Osteoblast (primary cell): ENCODE measurements at regions not wholly inside any gene's neighbourhood (a gene's known extent, or its start where the extent isn't known, plus 50 kb on each side); places are given as distances from the start of the nearest gene placed in this dataset.

Experiments used
- DNase-seq: peaks from one replicate; pipeline ENCODE4 v3.0.0; 2011; ENCODE audit warnings: low spot score, mixed read lengths; ENCODE audit not compliant: insufficient read length; ENCODE audit errors: missing footprints
- H2AFZ ChIP-seq: 2 replicates; pipeline ENCODE4 v1.6.0; 2011; ENCODE audit warnings: mild to moderate bottlenecking, low read length
- H3K27ac ChIP-seq: 2 replicates; pipeline ENCODE4 v1.5.1; 2011; ENCODE audit warnings: mild to moderate bottlenecking, low read depth, low read length, moderate library complexity
- H3K27me3 ChIP-seq: 2 replicates; pipeline ENCODE4 v1.6.0; 2012; ENCODE audit warnings: mild to moderate bottlenecking, control low read depth, inconsistent platforms, low read length, moderate library complexity; ENCODE audit not compliant: insufficient read depth
- H3K36me3 ChIP-seq: 2 replicates; pipeline ENCODE4 v1.5.1; 2011; ENCODE audit warnings: mild to moderate bottlenecking, low read length, control low read depth, moderate library complexity; ENCODE audit not compliant: insufficient read depth
- H3K4me1 ChIP-seq: 2 replicates; pipeline ENCODE4 v1.5.1; 2011; ENCODE audit warnings: mild to moderate bottlenecking, low read length, control low read depth, moderate library complexity; ENCODE audit not compliant: insufficient read depth
- H3K4me2 ChIP-seq: 2 replicates; pipeline ENCODE4 v1.6.0; 2011; ENCODE audit warnings: mild to moderate bottlenecking, low read length; ENCODE audit not compliant: insufficient read depth
- H3K4me3 ChIP-seq: fragments of 200-600 bp; sonication (generic); 3 replicates; pipeline ENCODE4 v1.5.1; 2012; ENCODE audit warnings: mild to moderate bottlenecking, low read length, inconsistent platforms; ENCODE audit not compliant: insufficient read depth
- H3K79me2 ChIP-seq: 2 replicates; pipeline ENCODE4 v1.6.0; 2012; ENCODE audit warnings: mild to moderate bottlenecking, low read length, control low read depth, inconsistent platforms; ENCODE audit not compliant: insufficient read depth
- H3K9me3 ChIP-seq: 2 replicates; pipeline ENCODE4 v1.5.1; 2011; ENCODE audit warnings: low read depth, low read length, control low read depth
- H4K20me1 ChIP-seq: 2 replicates; pipeline ENCODE4 v1.6.0; 2012; ENCODE audit warnings: mild to moderate bottlenecking, low read length, control low read depth; ENCODE audit not compliant: insufficient read depth
- CTCF ChIP-seq: IDR thresholded peaks from 2 replicates; pipeline ENCODE4 v1.5.1; 2011; ENCODE audit warnings: mild to moderate bottlenecking, low read depth, low read length, moderate library complexity; ENCODE audit errors: extremely low read depth

- Histone ChIP-seq H3K4me3 (no peak overlapping the region), H3K4me2 (no peak overlapping the region), H3K9me3 (no peaks in the 10 kb centered on the region), H3K36me3 (no peaks in the 10 kb centered on the region), H2AFZ (no peak overlapping the region), H3K4me1 (no peaks in the 10 kb centered on the region), H3K27me3 (no peaks in the 10 kb centered on the region), H3K79me2 (no peaks in the 10 kb centered on the region), H3K27ac (no peak overlapping the region), H4K20me1 (no peaks in the 10 kb centered on the region)
- TF ChIP-seq CTCF = no peak
- DNase-seq = no peak
Measured at GRCh38 chr5:143601917-143602333, 198.4 kb upstream of the NR3C1 start.

- H2AFZ ChIP-seq = no peak overlapping the region
- H3K4me3 ChIP-seq = no peak overlapping the region
- no peaks in the 10 kb centered on the region for H3K79me2 ChIP-seq
- H3K4me2 ChIP-seq = no peak overlapping the region
- H3K27ac ChIP-seq = no peak overlapping the region
- H3K4me1 ChIP-seq = peaks cover 1% of the 10 kb centered on the region
- no peaks in the 10 kb centered on the region for H3K9me3 ChIP-seq
- no peaks in the 10 kb centered on the region for H3K36me3 ChIP-seq
- no peaks in the 10 kb centered on the region for H3K27me3 ChIP-seq
- no peaks in the 10 kb centered on the region for H4K20me1 ChIP-seq
- no peak for DNase-seq
- TF ChIP-seq CTCF = no peak
Measured at GRCh38 chr5:143601357-143601756, 197.9 kb upstream of the NR3C1 start.

GRCh38 chr5:143600396-143601075 is 197.1 kb upstream of the NR3C1 start:
- H3K9me3 ChIP-seq = no peaks in the 10 kb centered on the region
- H2AFZ ChIP-seq = no peak overlapping the region
- H4K20me1 ChIP-seq = no peaks in the 10 kb centered on the region
- H3K79me2 ChIP-seq = no peaks in the 10 kb centered on the region
- DNase-seq = no peak
- no peak for TF ChIP-seq CTCF
- H3K27ac ChIP-seq = no peak overlapping the region
- no peak overlapping the region for H3K4me3 ChIP-seq
- H3K4me1 ChIP-seq = peaks cover 9% of the 10 kb centered on the region
- no peaks in the 10 kb centered on the region for H3K27me3 ChIP-seq
- no peak overlapping the region for H3K4me2 ChIP-seq
- no peaks in the 10 kb centered on the region for H3K36me3 ChIP-seq

- no peaks in the 10 kb centered on the region for H4K20me1 ChIP-seq
Measured at GRCh38 chr5:143599474-143599873, 196.0 kb upstream of the NR3C1 start.

More at GRCh38 chr5:143599474-143599873, 196.0 kb upstream of the NR3C1 start:
- H3K27ac ChIP-seq = no peak overlapping the region
- no peak for DNase-seq
- no peak overlapping the region for H3K4me2 ChIP-seq
- H3K4me3 ChIP-seq = no peak overlapping the region
- no peak for TF ChIP-seq CTCF
- peaks cover 10% of the 10 kb centered on the region for H3K4me1 ChIP-seq
- no peaks in the 10 kb centered on the region for H3K27me3 ChIP-seq
- no peaks in the 10 kb centered on the region for H3K36me3 ChIP-seq
- no peaks in the 10 kb centered on the region for H3K79me2 ChIP-seq
- H2AFZ ChIP-seq = no peak overlapping the region
- no peaks in the 10 kb centered on the region for H3K9me3 ChIP-seq
